GM12873 (cell line): ENCODE measurements at regions not wholly inside any gene's neighbourhood (a gene's known extent, or its start where the extent isn't known, plus 50 kb on each side); places are given as distances from the start of the nearest gene placed in this dataset.

Experiments used
- CTCF ChIP-seq: IDR thresholded peaks from 2 replicates; pipeline ENCODE4 v1.5.1; 2012; ENCODE audit warnings: low read depth, mild to moderate bottlenecking, moderate library complexity, low read length, control low read depth; ENCODE audit not compliant: insufficient read depth; ENCODE audit errors: missing control alignments

DNA sequence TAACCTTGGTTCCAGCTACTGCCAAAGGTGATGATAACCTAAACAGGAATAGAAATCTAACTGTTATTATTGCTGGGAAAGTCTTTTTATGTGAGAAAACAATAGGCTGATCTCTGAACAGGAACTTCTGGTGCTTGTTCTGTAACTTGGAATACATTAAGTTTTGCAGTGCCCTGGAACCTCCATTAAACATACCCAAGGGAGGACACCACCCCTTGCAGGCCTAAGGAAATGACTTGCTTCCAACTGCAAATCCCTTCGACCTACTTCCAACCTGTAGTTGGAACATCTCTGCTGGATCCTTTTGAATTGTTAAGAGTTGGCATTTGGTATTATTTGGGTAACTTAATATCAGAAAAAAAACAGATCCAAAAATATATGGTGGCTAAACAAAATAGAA is 188.4 kb upstream of the API5 start:
- TF ChIP-seq CTCF = no peak

DNA sequence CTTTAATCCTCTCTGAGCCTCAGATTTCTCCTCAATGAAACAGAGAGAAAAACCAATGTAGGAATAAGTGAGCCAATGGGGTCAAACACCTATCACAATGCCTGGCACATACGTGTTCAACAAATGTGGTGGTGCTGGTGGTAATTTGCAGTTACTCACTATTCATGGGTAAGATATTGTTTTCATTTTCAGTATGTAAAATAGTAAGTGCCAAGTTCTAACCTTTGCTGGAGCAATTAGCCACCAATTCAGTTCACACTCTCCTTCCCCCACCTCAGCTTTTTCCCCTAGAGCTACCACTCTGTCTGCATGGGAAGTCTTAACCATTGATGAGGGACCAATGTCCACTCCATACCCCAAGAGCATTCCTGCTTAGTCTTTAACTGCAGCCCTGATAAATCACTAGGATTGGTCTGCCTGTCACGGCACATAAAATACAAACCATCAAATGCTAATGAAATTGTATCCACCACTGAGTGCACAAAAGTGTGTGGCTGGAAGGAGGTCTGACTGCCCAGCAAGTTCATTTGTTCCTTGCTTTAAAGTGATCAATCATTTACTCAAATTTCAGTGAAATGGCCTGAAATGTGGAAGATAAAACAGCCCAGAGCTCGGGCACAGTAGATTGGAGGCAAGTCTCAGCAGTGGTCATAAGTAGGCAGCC is 187.4 kb upstream of the API5 start:
- no peak for TF ChIP-seq CTCF

- no peak for TF ChIP-seq CTCF
Observed at GRCh38 chr11:43129329-43129728, 182.5 kb upstream of the API5 start.

DNA sequence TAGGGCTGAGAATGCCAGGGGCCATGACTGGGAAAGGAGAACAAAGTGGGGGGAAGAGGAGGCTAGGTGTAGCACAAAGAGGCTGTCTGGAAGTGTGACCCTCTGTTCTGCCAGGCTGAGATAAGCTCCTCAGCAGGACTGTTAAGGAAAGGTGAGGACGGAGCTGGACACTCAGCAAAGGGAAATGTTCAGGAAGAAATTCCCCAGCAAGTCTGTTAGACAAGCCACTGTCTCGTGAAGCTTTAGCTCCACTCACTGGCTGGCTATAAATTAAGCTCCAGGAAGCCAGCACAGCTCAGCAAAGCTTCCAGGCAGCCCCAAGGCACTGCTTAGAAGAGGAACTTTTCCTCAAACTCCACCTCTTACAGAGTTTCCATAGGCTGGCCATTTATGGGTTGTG is 181.2 kb upstream of the API5 start:
- TF ChIP-seq CTCF = no peak

GRCh38 chr11:43135966-43136534 is 175.7 kb upstream of the API5 start:
- TF ChIP-seq CTCF = no peak

- TF ChIP-seq CTCF = no peak
Observed at GRCh38 chr11:43138621-43139140, 173.1 kb upstream of the API5 start.

DNA sequence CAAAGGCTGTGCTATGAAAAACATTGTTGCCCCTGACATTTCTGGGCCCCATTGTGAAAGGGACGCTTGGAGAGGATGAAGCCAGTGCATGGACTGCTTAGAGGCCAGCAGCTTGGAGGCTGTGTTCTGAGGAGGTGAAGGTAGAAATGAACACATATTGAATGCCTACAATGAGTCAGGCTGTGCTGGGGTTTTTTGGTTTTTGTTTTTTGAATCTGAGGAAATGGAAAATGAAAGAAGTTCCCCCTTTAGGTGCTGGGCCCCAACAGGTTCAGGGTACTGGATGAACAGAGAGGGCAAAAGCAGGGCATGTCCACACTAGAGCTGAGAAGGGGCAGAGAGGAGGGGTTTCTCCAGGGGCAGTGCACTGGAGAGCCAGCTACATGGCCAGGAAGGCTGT is 166.1 kb upstream of the API5 start:
- TF ChIP-seq CTCF = no peak
